ENCODE measurements at regions not wholly inside any gene's neighbourhood (a gene's known extent, or its start where the extent isn't known, plus 50 kb on each side); places are given as distances from the start of the nearest gene placed in this dataset.

GRCh38 chr17:74028354-74029116, 174.9 kb upstream of the RPL38 start:
- H3K9me3 ChIP-seq (ENCODE audit: control insufficient read depth, insufficient read depth, low read depth, low read length), result no peaks in the 10 kb centered on the region
- ChIA-PET CTCF (interaction anchor here (0.5 kb wide), 1 partner anchor 43 kb away, joined by 3 read pairs; no protein-coding TSS in a partner anchor), POLR2A (no interaction called here)
- ATAC-seq, result no peak
- no TSS peak for BruUV-seq (replicated peaks)
- no peak for DNase-seq (ENCODE audit: low read depth, low spot score)
- H3K36me3 ChIP-seq (ENCODE audit: control insufficient read depth, insufficient read depth, low read length), result no peaks in the 10 kb centered on the region
- intact Hi-C loops (cut with micrococcal nuclease; ENCODE audit: unreplicated experiment), result no loop called here
- H3K4me1 ChIP-seq (ENCODE audit: control insufficient read depth, insufficient read depth, low read length), result no peaks in the 10 kb centered on the region
- in situ Hi-C loops (cut with HindIII; ENCODE audit: low pct_unique_long_range_greater_than_20kb, low sequenced_read_pairs), result no loop called here
- no peak overlapping the region for H3K27ac ChIP-seq (ENCODE audit: low read length)
- H3K27me3 ChIP-seq (ENCODE audit: control insufficient read depth, insufficient read depth, low read length), result peaks cover 25% of the 10 kb centered on the region
- no peak overlapping the region for H3K4me3 ChIP-seq (ENCODE audit: low read depth in 2 of 2, low read length in 2 of 2)
- no peak for TF ChIP-seq TCF7L2 (IDR thresholded peaks at IDR 0.05; ENCODE audit: low read depth, low read length)
- no peak for TF ChIP-seq REST (IDR thresholded peaks at IDR 0.05; ENCODE audit: insufficient read depth in 1 of 2, low read depth in 2 of 2, low read length in 1 of 2)
- no peak for TF ChIP-seq SIN3A (IDR thresholded peaks at IDR 0.05; ENCODE audit: borderline replicate concordance, insufficient read depth, low read depth, low read length)
- no peak for TF ChIP-seq CTCF (IDR thresholded peaks at IDR 0.05)
- TF ChIP-seq POLR2AphosphoS5 (IDR thresholded peaks at IDR 0.05; ENCODE audit: low read depth, low read length), result no peak

GRCh38 chr17:74031316-74032090, 172.0 kb upstream of the RPL38 start:
- H3K27ac ChIP-seq (ENCODE audit: low read length), result no peak overlapping the region
- intact Hi-C loops (cut with micrococcal nuclease; ENCODE audit: unreplicated experiment) (no loop called here), in situ Hi-C loops (cut with HindIII; ENCODE audit: low pct_unique_long_range_greater_than_20kb, low sequenced_read_pairs) (no loop called here)
- ChIA-PET POLR2A (no interaction called here), CTCF (no interaction called here)
- peaks cover 35% of the 10 kb centered on the region for H3K27me3 ChIP-seq (ENCODE audit: control insufficient read depth, insufficient read depth, low read length)
- H3K36me3 ChIP-seq (ENCODE audit: control insufficient read depth, insufficient read depth, low read length), result no peaks in the 10 kb centered on the region
- BruUV-seq (replicated peaks), result no TSS peak
- DNase-seq (ENCODE audit: low read depth, low spot score), result no peak
- ATAC-seq, result no peak
- H3K4me1 ChIP-seq (ENCODE audit: control insufficient read depth, insufficient read depth, low read length), result no peaks in the 10 kb centered on the region
- TF ChIP-seq CTCF (IDR thresholded peaks at IDR 0.05), result no peak
- no peak for TF ChIP-seq TCF7L2 (IDR thresholded peaks at IDR 0.05; ENCODE audit: low read depth, low read length)
- no peak for TF ChIP-seq SIN3A (IDR thresholded peaks at IDR 0.05; ENCODE audit: borderline replicate concordance, insufficient read depth, low read depth, low read length)
- no peak for TF ChIP-seq POLR2AphosphoS5 (IDR thresholded peaks at IDR 0.05; ENCODE audit: low read depth, low read length)
- TF ChIP-seq REST (IDR thresholded peaks at IDR 0.05; ENCODE audit: insufficient read depth in 1 of 2, low read depth in 2 of 2, low read length in 1 of 2), result no peak
- H3K4me3 ChIP-seq (ENCODE audit: low read depth in 2 of 2, low read length in 2 of 2), result no peak overlapping the region
- H3K9me3 ChIP-seq (ENCODE audit: control insufficient read depth, insufficient read depth, low read depth, low read length), result no peaks in the 10 kb centered on the region

Measured in Panc1 (cell line).